H1 (cell line): ENCODE measurements at regions not wholly inside any gene's neighbourhood (a gene's known extent, or its start where the extent isn't known, plus 50 kb on each side); places are given as distances from the start of the nearest gene placed in this dataset.
A peak's percentile ranks its signal among the peaks of the same experiment; 100 is the strongest.

Source experiments
- CTCF ChIA-PET: fragments of 300-600 bp; sonication (Branson Sonifier 250); formaldehyde crosslinking; loops from one replicate; lab custom pipeline; 2021; ENCODE audit not compliant: partially characterized antibody; lab: Charles Lee
- POLR2A ChIA-PET: fragments of 300-600 bp; sonication (Branson Sonifier 250); formaldehyde crosslinking; loops from one replicate; lab custom pipeline; 2021; ENCODE audit warnings: inconsistent platforms; ENCODE audit not compliant: partially characterized antibody; lab: Charles Lee
- DNase-seq, 2 experiments: peaks; one replicate each; pipeline versions ENCODE4 v3.0.0 to v3.0.0-alpha.2; 2010 to 2022; ENCODE audit warnings: low spot score in 2 of 2, low read depth in 1 of 2, mixed read lengths in 1 of 2
- FAIRE-seq: peaks from 2 replicates; lab custom pipeline; 2011; peaks lifted over from hg19 to GRCh38; lab: Jason Lieb, UNC
- H2AFZ ChIP-seq: 2 replicates; pipeline ENCODE4 v1.8.1; 2012; ENCODE audit warnings: low read length, inconsistent platforms
- H2AK5ac ChIP-seq: 2 replicates; pipeline ENCODE4 v1.6.1; 2013; ENCODE audit warnings: low read depth, low read length
- H2BK120ac ChIP-seq: replicated peaks from 2 replicates; pipeline ENCODE3; 2013; ENCODE audit warnings: low read depth, low read length, inconsistent platforms
- H2BK12ac ChIP-seq: 2 replicates; pipeline ENCODE4 v1.6.1; 2013; ENCODE audit warnings: low read depth, low read length
- H2BK15ac ChIP-seq: 2 replicates; pipeline ENCODE4 v1.6.1; 2013; ENCODE audit warnings: low read length
- H2BK20ac ChIP-seq: 2 replicates; pipeline ENCODE4 v1.6.1; 2013; ENCODE audit warnings: low read length
- H2BK5ac ChIP-seq: 2 replicates; pipeline ENCODE4 v1.6.1; 2013; ENCODE audit warnings: low read depth, low read length
- H3K14ac ChIP-seq: 2 replicates; pipeline ENCODE4 v1.6.1; 2013; ENCODE audit warnings: inconsistent platforms; ENCODE audit not compliant: insufficient read length
- H3K18ac ChIP-seq: 2 replicates; pipeline ENCODE4 v1.6.1; 2013; ENCODE audit warnings: low read length; ENCODE audit errors: extremely low read depth
- H3K23ac ChIP-seq: 2 replicates; pipeline ENCODE4 v1.6.1; 2013; ENCODE audit warnings: inconsistent platforms; ENCODE audit not compliant: insufficient read length
- H3K23me2 ChIP-seq: 2 replicates; pipeline ENCODE4 v1.6.1; 2013; ENCODE audit warnings: low read depth, low read length
- H3K27ac ChIP-seq: 2 replicates; pipeline ENCODE4 v1.6.1; 2011; ENCODE audit warnings: low read depth, low read length, inconsistent platforms
- H3K27me3 ChIP-seq, 4 experiments: replicated peaks in 1 of 4; 1 replicate in 1 of 4; 2 replicates in 3 of 4; pipeline versions ENCODE4 v1.6.1 to v1.8.1; 2011 to 2013; ENCODE audit warnings: low read length in 3 of 4, mild to moderate bottlenecking in 3 of 4, inconsistent platforms in 2 of 4, mixed read lengths in 2 of 4, moderate library complexity in 1 of 4; ENCODE audit not compliant: control insufficient read depth in 3 of 4, insufficient read depth in 3 of 4; ENCODE audit errors: extremely low read depth in 1 of 4
- H3K36me3 ChIP-seq, 4 experiments: 2 replicates each; pipeline versions ENCODE4 v1.6.1 to v1.8.1; 2011 to 2013; ENCODE audit warnings: mild to moderate bottlenecking in 4 of 4, low read length in 3 of 4, moderate library complexity in 2 of 4, control low read depth in 1 of 4, inconsistent platforms in 1 of 4; ENCODE audit not compliant: insufficient read depth in 4 of 4, control insufficient read depth in 2 of 4
- H3K4ac ChIP-seq: replicated peaks from 2 replicates; pipeline ENCODE3; 2013; ENCODE audit warnings: low read length, low read depth, mixed read lengths, inconsistent platforms; ENCODE audit not compliant: insufficient read length
- H3K4me1 ChIP-seq, 4 experiments: replicated peaks in 1 of 4; 1 replicate in 1 of 4; 2 replicates in 3 of 4; pipeline versions ENCODE4 v1.6.1 to v1.8.1; 2011 to 2013; ENCODE audit warnings: low read length in 3 of 4, inconsistent platforms in 2 of 4, mixed read lengths in 1 of 4; ENCODE audit not compliant: insufficient read depth in 4 of 4, control insufficient read depth in 3 of 4
- H3K4me2 ChIP-seq, 2 experiments: 2 replicates each; pipeline versions ENCODE4 v1.6.1 to v1.8.1; 2011 to 2013; ENCODE audit warnings: low read depth in 2 of 2, low read length in 2 of 2, control low read depth in 1 of 2, inconsistent platforms in 1 of 2, mild to moderate bottlenecking in 1 of 2; ENCODE audit not compliant: insufficient read depth in 1 of 2
- H3K4me3 ChIP-seq, 4 experiments: fragments of 200-600, 300-600 bp in 1 of 4; sonication (generic), shearing (Covaris generic), sonication (Bioruptor Twin) in 1 of 4; 2 replicates each; pipeline versions ENCODE4 v1.5.1 to v1.8.1; 2011 to 2016; ENCODE audit warnings: low read length in 4 of 4, low read depth in 3 of 4, control low read depth in 2 of 4, inconsistent platforms in 2 of 4, mild to moderate bottlenecking in 2 of 4, mixed read lengths in 1 of 4, moderate library complexity in 1 of 4; ENCODE audit not compliant: insufficient read depth in 2 of 4; ENCODE audit errors: extremely low read depth in 1 of 4
- H3K56ac ChIP-seq: replicated peaks from 2 replicates; pipeline ENCODE3; 2013; ENCODE audit warnings: low read depth, mild to moderate bottlenecking, mixed read lengths, low read length, inconsistent platforms; ENCODE audit not compliant: insufficient read length
- H3K79me1 ChIP-seq: 2 replicates; pipeline ENCODE4 v1.6.1; 2013; ENCODE audit warnings: low read depth, low read length, control low read depth
- H3K79me2 ChIP-seq, 2 experiments: 2 replicates each; pipeline versions ENCODE4 v1.6.1 to v1.8.1; 2012 to 2013; ENCODE audit warnings: low read length in 2 of 2, mild to moderate bottlenecking in 2 of 2, inconsistent platforms in 1 of 2; ENCODE audit not compliant: insufficient read depth in 2 of 2, control insufficient read depth in 1 of 2
- H3K9ac ChIP-seq, 4 experiments: replicated peaks in 1 of 4; 1 replicate in 1 of 4; 2 replicates in 3 of 4; pipeline versions ENCODE4 v1.6.1 to v1.8.1; 2011 to 2013; ENCODE audit warnings: low read depth in 3 of 4, low read length in 3 of 4, control low read depth in 2 of 4, mild to moderate bottlenecking in 2 of 4, moderate library complexity in 2 of 4, inconsistent platforms in 1 of 4; ENCODE audit errors: extremely low read depth in 1 of 4
- H3K9me3 ChIP-seq, 2 experiments: 2 replicates each; pipeline versions ENCODE4 v1.6.1 to v1.8.1; 2012 to 2013; ENCODE audit warnings: mild to moderate bottlenecking in 2 of 2, moderate library complexity in 2 of 2, control low read depth in 1 of 2, inconsistent platforms in 1 of 2, low read depth in 1 of 2, low read length in 1 of 2, mixed read lengths in 1 of 2; ENCODE audit not compliant: insufficient read depth in 2 of 2
- H4K20me1 ChIP-seq, 2 experiments: replicated peaks in 1 of 2; 2 replicates each; pipeline versions ENCODE3 to v1.8.1; 2011 to 2013; ENCODE audit warnings: inconsistent platforms in 2 of 2, low read length in 2 of 2, mild to moderate bottlenecking in 1 of 2; ENCODE audit not compliant: insufficient read depth in 2 of 2, control insufficient read depth in 1 of 2
- H4K5ac ChIP-seq: 2 replicates; pipeline ENCODE4 v1.6.1; 2013; ENCODE audit warnings: low read length, low read depth, mixed read lengths, inconsistent platforms; ENCODE audit not compliant: insufficient read length
- H4K8ac ChIP-seq: 2 replicates; pipeline ENCODE4 v1.8.0; 2013; ENCODE audit warnings: mild to moderate bottlenecking, moderate library complexity, low read length, inconsistent platforms; ENCODE audit not compliant: insufficient read depth; ENCODE audit errors: extremely low read depth
- H4K91ac ChIP-seq: replicated peaks from 2 replicates; pipeline ENCODE3; 2013; ENCODE audit warnings: low read length, mixed read lengths, inconsistent platforms; ENCODE audit not compliant: insufficient read length
- CHD2 ChIP-seq: IDR thresholded peaks from 2 replicates; pipeline ENCODE4 v1.6.1; 2012; ENCODE audit warnings: low read length, improper control_type of control experiment
- CTCF ChIP-seq, 3 experiments: IDR thresholded peaks; 1 replicate in 2 of 3; 2 replicates in 1 of 3; pipeline versions ENCODE4 v1.5.1 to v1.6.1; 2011; ENCODE audit warnings: low read length in 3 of 3, mild to moderate bottlenecking in 3 of 3, inconsistent platforms in 2 of 3, low read depth in 1 of 3, moderate library complexity in 1 of 3; ENCODE audit not compliant: insufficient read depth in 1 of 3; ENCODE audit errors: control extremely low read depth in 1 of 3
- GTF2F1 ChIP-seq: IDR thresholded peaks from 2 replicates; pipeline ENCODE4 v1.6.1; 2012; ENCODE audit warnings: low read depth, low read length, improper control_type of control experiment, borderline replicate concordance
- KDM1A ChIP-seq: fragments of 200-600, 300-600 bp; sonication (generic); IDR thresholded peaks from 2 replicates; pipeline ENCODE4 v1.7.1; 2016; ENCODE audit warnings: mild to moderate bottlenecking, low read length, borderline replicate concordance
- NANOG ChIP-seq: IDR thresholded peaks from 2 replicates; pipeline ENCODE4 v1.6.1; 2011; ENCODE audit warnings: low read length, low read depth, mild to moderate bottlenecking, inconsistent platforms; ENCODE audit not compliant: insufficient read depth, poor library complexity, severe bottlenecking
- PHF8 ChIP-seq: fragments of 200-600 bp; sonication (generic); conservative IDR thresholded peaks from 2 replicates; pipeline ENCODE4 v1.7.1; 2012; ENCODE audit warnings: low read depth, mild to moderate bottlenecking, inconsistent platforms, low read length, moderate library complexity
- SIN3A ChIP-seq, 2 experiments: IDR thresholded peaks in 1 of 2; conservative IDR thresholded peaks in 1 of 2; 2 replicates each; pipeline ENCODE4 v1.6.1; 2011 to 2012; ENCODE audit warnings: low read length in 2 of 2, improper control_type of control experiment in 1 of 2, low read depth in 1 of 2, mild to moderate bottlenecking in 1 of 2
- TCF12 ChIP-seq: IDR thresholded peaks from 2 replicates; pipeline ENCODE4 v1.6.1; 2011; ENCODE audit warnings: low read depth, mild to moderate bottlenecking, low read length
- YY1 ChIP-seq: IDR thresholded peaks from 2 replicates; pipeline ENCODE4 v1.6.1; 2011; ENCODE audit warnings: low read depth, mild to moderate bottlenecking, low read length
- ZNF274 ChIP-seq: IDR thresholded peaks from 2 replicates; pipeline ENCODE4 v1.7.0; 2012; ENCODE audit warnings: low read length, borderline replicate concordance; ENCODE audit errors: extremely low read depth
- WGBS, 2 experiments: shearing (Covaris generic) in 1 of 2; methylation state at CpG; one replicate each; pipeline versions ENCODE4 v1.1.6 to v1.1.7; 2013 to 2015; ENCODE audit warnings: low lambda C conversion rate in 2 of 2, mixed read lengths in 2 of 2, inconsistent platforms in 1 of 2, low coverage in 1 of 2, missing lambda C conversion rate in 1 of 2; ENCODE audit not compliant: insufficient replicate concordance in 2 of 2, insufficient coverage in 1 of 2, insufficient read length in 1 of 2; ENCODE audit errors: extremely low coverage in 1 of 2, missing lambda C conversion rate in 1 of 2; 5-methylcytosine and 5-hydroxymethylcytosine counted together

- H3K79me2 ChIP-seq, result peaks cover 0 to 83% of the 10 kb centered on the region in 2 experiments; a peak in 3 of 4 replicates
- TF ChIP-seq GTF2F1, result no peak
- TF ChIP-seq ZNF274, result no peak
- no peak for TF ChIP-seq SIN3A (conservative IDR thresholded peaks at IDR 0.05 in 1 of 2, IDR thresholded peaks at IDR 0.05 in 1 of 2; ENCODE audit: low read depth in 1 of 2, low read length in 2 of 2)
- TF ChIP-seq YY1, result 0 out of 2 replicates have a peak, but pooled peaks have one; percentile 35
- no peak for TF ChIP-seq NANOG
- no peak for TF ChIP-seq KDM1A
- TF ChIP-seq CTCF (IDR thresholded peaks at IDR 0.05; ENCODE audit: control extremely low read depth in 1 of 3, insufficient read depth in 1 of 3, low read depth in 1 of 3, low read length in 3 of 3), result peak; percentile 61 to 87 (median 81)
- no peak for TF ChIP-seq CHD2
- TF ChIP-seq PHF8, result no peak
- TF ChIP-seq TCF12, result no peak
Observed at GRCh38 chr9:110058304-110058953, 149.5 kb downstream of the C9orf152 start.

More at GRCh38 chr9:110058304-110058953, 149.5 kb downstream of the C9orf152 start:
- H3K23ac ChIP-seq, result no peak overlapping the region
- H3K4me3 ChIP-seq, result no peak overlapping the region
- H2BK15ac ChIP-seq, result 0 out of 2 replicates have a peak overlapping the region, but pooled peaks have one; percentile 61
- no peak overlapping the region; the same call in 1 of the 2 replicates for H2AK5ac ChIP-seq
- no peaks in the 10 kb centered on the region for H3K23me2 ChIP-seq
- H3K27ac ChIP-seq, result no peak overlapping the region
- no peak overlapping the region for H3K4ac ChIP-seq
- FAIRE-seq (peak; percentile 94), DNase-seq (peak; percentile 66 to 69)
- no peak overlapping the region for H2BK120ac ChIP-seq
- no peak overlapping the region for H2BK20ac ChIP-seq
- 25% methylated on average over 5 of the region's 5 CpGs; no CpG with 5 or more reads in 1 of the 2 experiments for WGBS, 2 experiments
- H3K56ac ChIP-seq, result no peak overlapping the region
- no peak overlapping the region for H4K8ac ChIP-seq
- H3K27me3 ChIP-seq, result no peaks in the 10 kb centered on the region
- no peak overlapping the region for H2AFZ ChIP-seq
- H3K9ac ChIP-seq, result no peak overlapping the region
- no peak overlapping the region for H3K4me2 ChIP-seq
- H3K14ac ChIP-seq, result no peak overlapping the region
- ChIA-PET POLR2A (no interaction called here), CTCF (interaction anchor here (0.6 to 9.7 kb wide), 40 partner anchors 9 to 208 kb away, joined by 3 to 127 read pairs (median 4); no protein-coding TSS in a partner anchor)
- no peak overlapping the region; the same call in 1 of the 2 replicates for H2BK12ac ChIP-seq
- H3K36me3 ChIP-seq, result no peaks in the 10 kb centered on the region
- H4K20me1 ChIP-seq, result peaks cover 0 to 3% of the 10 kb centered on the region in 2 experiments
- no peak overlapping the region for H2BK5ac ChIP-seq
- H3K79me1 ChIP-seq, result peaks cover 4% of the 10 kb centered on the region
- H4K91ac ChIP-seq, result peak overlapping the region; percentile 77
- peaks cover 0 to 7% (median 4%) of the 10 kb centered on the region in 4 experiments; a peak in 4 of 7 replicates for H3K4me1 ChIP-seq
- no peak overlapping the region for H4K5ac ChIP-seq
- H3K18ac ChIP-seq, result no peak overlapping the region
- H3K9me3 ChIP-seq, result no peaks in the 10 kb centered on the region
